HEK293 (cell line): ENCODE measurements at regions not wholly inside any gene's neighbourhood (a gene's known extent, or its start where the extent isn't known, plus 50 kb on each side); places are given as distances from the start of the nearest gene placed in this dataset.

Source experiments
- CTCF ChIA-PET: fragments of 350-600 bp; formaldehyde crosslinking; extraction: SDS; loops from one replicate; lab custom pipeline; 2021; ENCODE audit warnings: antibody characterized with exemption; lab: Yijun Ruan, JAX
- POLR2A ChIA-PET: fragments of 300-600 bp; formaldehyde crosslinking; extraction: SDS; loops from one replicate; lab custom pipeline; 2020; ENCODE audit warnings: antibody characterized with exemption, inconsistent platforms; lab: Yijun Ruan, JAX
- H3K27ac ChIP-seq: fragments of 200-500 bp; sonication (Bioruptor generic); 2 replicates; pipeline ENCODE4 v1.5.1; 2014; ENCODE audit warnings: low read depth, low read length, control low read depth, inconsistent platforms; ENCODE audit errors: extremely low read depth
- H3K36me3 ChIP-seq, 2 experiments: fragments of 200-500 bp in 1 of 2; sonication (Bioruptor generic) in 1 of 2; 1 replicate in 1 of 2; 2 replicates in 1 of 2; pipeline ENCODE4 v1.5.1; 2014 to 2017; ENCODE audit warnings: inconsistent platforms in 2 of 2, low read length in 2 of 2; ENCODE audit not compliant: control insufficient read depth in 2 of 2, insufficient read depth in 1 of 2
- H3K4me1 ChIP-seq: fragments of 200-500 bp; sonication (Bioruptor generic); 2 replicates; pipeline ENCODE4 v1.5.1; 2014; ENCODE audit warnings: mild to moderate bottlenecking, low read length, inconsistent platforms; ENCODE audit not compliant: control insufficient read depth, insufficient read depth
- H3K4me3 ChIP-seq: 2 replicates; pipeline ENCODE4 v1.5.1; 2011; ENCODE audit warnings: low read depth, mild to moderate bottlenecking, control low read depth, low read length, moderate library complexity
- H3K9me3 ChIP-seq: fragments of 200-500 bp; sonication (Bioruptor generic); 2 replicates; pipeline ENCODE4 v1.5.1; 2014; ENCODE audit warnings: low read depth, low read length, inconsistent platforms; ENCODE audit not compliant: control insufficient read depth, insufficient read depth
- GFI1B ChIP-seq: fragments of 450-650 bp; formaldehyde crosslinking; IDR thresholded peaks from 2 replicates; pipeline ENCODE4 v1.5.1; 2016; ENCODE audit warnings: missing biosample characterization, missing genetic modification characterization
- IKZF3 ChIP-seq: fragments of 450-650 bp; IDR thresholded peaks from 2 replicates; pipeline ENCODE4 v1.5.0; 2018; ENCODE audit warnings: missing biosample characterization, mild to moderate bottlenecking, missing genetic modification characterization, moderate library complexity
- YY1 ChIP-seq: fragments of 450-650 bp; formaldehyde crosslinking; IDR thresholded peaks from 2 replicates; pipeline ENCODE4 v1.5.1; 2018; ENCODE audit warnings: missing biosample characterization, missing genetic modification characterization
- ZBTB8A ChIP-seq: fragments of 450-650 bp; formaldehyde crosslinking; IDR thresholded peaks from 2 replicates; pipeline ENCODE4 v1.5.1; 2016; ENCODE audit warnings: missing biosample characterization, missing genetic modification characterization
- ZNF112 ChIP-seq: fragments of 450-650 bp; formaldehyde crosslinking; IDR thresholded peaks from 2 replicates; pipeline ENCODE4 v1.5.0; 2017; ENCODE audit warnings: missing biosample characterization, missing genetic modification characterization
- ZNF121 ChIP-seq: fragments of 450-650 bp; formaldehyde crosslinking; IDR thresholded peaks from 2 replicates; pipeline ENCODE4 v1.5.1; 2016; ENCODE audit warnings: missing biosample characterization, missing genetic modification characterization
- ZNF341 ChIP-seq: fragments of 450-650 bp; formaldehyde crosslinking; IDR thresholded peaks from 2 replicates; pipeline ENCODE4; 2016; ENCODE audit warnings: low read depth, missing biosample characterization, missing genetic modification characterization
- ZNF354C ChIP-seq: fragments of 450-650 bp; formaldehyde crosslinking; IDR thresholded peaks from 2 replicates; pipeline ENCODE4 v1.5.1; 2016; ENCODE audit warnings: missing biosample characterization, missing genetic modification characterization, low read depth, borderline replicate concordance
- ZNF426 ChIP-seq: fragments of 450-650 bp; formaldehyde crosslinking; IDR thresholded peaks from 2 replicates; pipeline ENCODE4 v1.5.1; 2017; ENCODE audit warnings: missing biosample characterization, missing genetic modification characterization, mild to moderate bottlenecking, inconsistent platforms, moderate library complexity
- ZNF777 ChIP-seq: fragments of 450-650 bp; formaldehyde crosslinking; IDR thresholded peaks from 2 replicates; pipeline ENCODE4 v1.5.1; 2017; ENCODE audit warnings: missing biosample characterization, missing genetic modification characterization, borderline replicate concordance
- ZNF830 ChIP-seq: fragments of 450-650 bp; IDR thresholded peaks from 2 replicates; pipeline ENCODE4 v1.5.0; 2018; ENCODE audit warnings: missing biosample characterization, missing genetic modification characterization, low read depth, mild to moderate bottlenecking, moderate library complexity
- TF ChIP-seq, protein P1 (sequence below): fragments of 450-650 bp; formaldehyde crosslinking; IDR thresholded peaks from 2 replicates; pipeline ENCODE4 v1.5.1; 2016; ENCODE audit warnings: missing biosample characterization, missing genetic modification characterization
- TF ChIP-seq, protein P2 (sequence below): fragments of 450-650 bp; formaldehyde crosslinking; IDR thresholded peaks from 2 replicates; pipeline ENCODE4 v1.5.1; 2016; ENCODE audit warnings: missing biosample characterization, missing genetic modification characterization
- TF ChIP-seq, protein P3 (sequence below): fragments of 450-650 bp; formaldehyde crosslinking; IDR thresholded peaks from 2 replicates; pipeline ENCODE4 v1.5.1; 2016; ENCODE audit warnings: missing biosample characterization, missing genetic modification characterization
- TF ChIP-seq, protein P4 (sequence below): fragments of 450-650 bp; formaldehyde crosslinking; IDR thresholded peaks from 2 replicates; pipeline ENCODE4; 2016; ENCODE audit warnings: missing biosample characterization, missing genetic modification characterization
- TF ChIP-seq, protein P5 (sequence below): fragments of 450-650 bp; formaldehyde crosslinking; IDR thresholded peaks from 2 replicates; pipeline ENCODE4 v1.5.1; 2016; ENCODE audit warnings: missing biosample characterization, missing genetic modification characterization

DNA sequence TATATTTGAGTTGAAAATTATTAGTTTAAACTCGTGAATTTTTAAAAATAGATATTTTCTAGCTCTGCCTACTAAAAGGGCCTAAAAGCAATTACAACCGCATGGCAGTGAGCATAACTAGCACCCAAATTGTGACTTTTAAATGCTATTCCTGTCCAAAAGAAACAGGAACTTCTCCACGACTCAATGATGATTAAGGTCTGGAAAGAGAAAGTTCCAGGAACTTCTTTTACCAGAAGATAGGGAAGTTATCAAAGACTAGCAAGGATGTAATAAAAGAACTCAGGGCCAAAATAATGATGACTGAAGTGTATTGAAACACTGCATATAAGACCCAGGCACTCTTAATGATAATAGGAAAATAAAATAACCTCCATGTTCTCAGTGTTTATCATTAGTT, 313.0 kb downstream of the PLPP3 start (continued):
- TF ChIP-seq, protein P1, sequence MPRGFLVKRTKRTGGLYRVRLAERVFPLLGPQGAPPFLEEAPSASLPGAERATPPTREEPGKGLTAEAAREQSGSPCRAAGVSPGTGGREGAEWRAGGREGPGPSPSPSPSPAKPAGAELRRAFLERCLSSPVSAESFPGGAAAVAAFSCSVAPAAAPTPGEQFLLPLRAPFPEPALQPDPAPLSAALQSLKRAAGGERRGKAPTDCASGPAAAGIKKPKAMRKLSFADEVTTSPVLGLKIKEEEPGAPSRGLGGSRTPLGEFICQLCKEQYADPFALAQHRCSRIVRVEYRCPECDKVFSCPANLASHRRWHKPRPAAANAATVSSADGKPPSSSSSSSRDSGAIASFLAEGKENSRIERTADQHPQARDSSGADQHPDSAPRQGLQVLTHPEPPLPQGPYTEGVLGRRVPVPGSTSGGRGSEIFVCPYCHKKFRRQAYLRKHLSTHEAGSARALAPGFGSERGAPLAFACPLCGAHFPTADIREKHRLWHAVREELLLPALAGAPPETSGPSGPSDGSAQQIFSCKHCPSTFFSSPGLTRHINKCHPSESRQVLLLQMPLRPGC, result no peak
- no peak for TF ChIP-seq YY1

DNA sequence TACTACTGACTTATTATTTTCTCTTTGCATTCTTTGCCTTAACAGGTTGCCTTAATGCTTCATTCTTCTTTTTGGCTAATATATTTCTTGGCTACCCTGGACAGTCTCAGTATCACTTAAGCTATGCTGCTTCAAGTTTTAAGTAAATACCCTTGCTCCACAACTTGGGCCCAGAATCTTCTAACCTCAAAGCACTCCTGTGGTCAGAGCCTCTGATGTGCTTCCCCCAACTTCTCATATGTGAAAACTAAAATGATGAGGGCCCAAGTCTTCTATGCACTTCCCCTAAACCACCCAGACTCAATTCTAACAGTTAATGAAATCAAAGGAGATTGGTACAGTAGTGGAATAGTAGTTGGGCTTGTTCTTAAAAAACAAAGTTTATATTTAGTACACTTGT, 314.1 kb downstream of the PLPP3 start:
- ChIA-PET POLR2A (no interaction called here), CTCF (no interaction called here)
- TF ChIP-seq IKZF3 (tag by site-specific recombination), result no peak
- TF ChIP-seq ZNF777 (tag by site-specific recombination), result no peak
- no peak for TF ChIP-seq ZNF830
- no peak for TF ChIP-seq ZNF426
- no peak for TF ChIP-seq ZNF121 (tag by site-specific recombination)
- TF ChIP-seq, protein P2, sequence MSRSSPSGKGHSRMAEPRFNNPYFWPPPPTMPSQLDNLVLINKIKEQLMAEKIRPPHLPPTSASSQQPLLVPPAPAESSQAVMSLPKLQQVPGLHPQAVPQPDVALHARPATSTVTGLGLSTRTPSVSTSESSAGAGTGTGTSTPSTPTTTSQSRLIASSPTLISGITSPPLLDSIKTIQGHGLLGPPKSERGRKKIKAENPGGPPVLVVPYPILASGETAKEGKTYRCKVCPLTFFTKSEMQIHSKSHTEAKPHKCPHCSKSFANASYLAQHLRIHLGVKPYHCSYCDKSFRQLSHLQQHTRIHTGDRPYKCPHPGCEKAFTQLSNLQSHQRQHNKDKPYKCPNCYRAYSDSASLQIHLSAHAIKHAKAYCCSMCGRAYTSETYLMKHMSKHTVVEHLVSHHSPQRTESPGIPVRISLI (tag by site-specific recombination), result no peak
- no peak for TF ChIP-seq ZNF354C (tag by site-specific recombination)
- TF ChIP-seq, protein P3, sequence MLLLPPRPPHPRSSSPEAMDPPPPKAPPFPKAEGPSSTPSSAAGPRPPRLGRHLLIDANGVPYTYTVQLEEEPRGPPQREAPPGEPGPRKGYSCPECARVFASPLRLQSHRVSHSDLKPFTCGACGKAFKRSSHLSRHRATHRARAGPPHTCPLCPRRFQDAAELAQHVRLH (tag by site-specific recombination), result no peak
- TF ChIP-seq, protein P4, sequence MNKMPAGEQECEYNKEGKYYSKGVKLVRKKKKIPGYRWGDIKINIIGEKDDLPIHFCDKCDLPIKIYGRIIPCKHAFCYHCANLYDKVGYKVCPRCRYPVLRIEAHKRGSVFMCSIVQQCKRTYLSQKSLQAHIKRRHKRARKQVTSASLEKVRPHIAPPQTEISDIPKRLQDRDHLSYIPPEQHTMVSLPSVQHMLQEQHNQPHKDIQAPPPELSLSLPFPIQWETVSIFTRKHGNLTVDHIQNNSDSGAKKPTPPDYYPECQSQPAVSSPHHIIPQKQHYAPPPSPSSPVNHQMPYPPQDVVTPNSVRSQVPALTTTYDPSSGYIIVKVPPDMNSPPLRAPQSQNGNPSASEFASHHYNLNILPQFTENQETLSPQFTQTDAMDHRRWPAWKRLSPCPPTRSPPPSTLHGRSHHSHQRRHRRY, result no peak

DNA sequence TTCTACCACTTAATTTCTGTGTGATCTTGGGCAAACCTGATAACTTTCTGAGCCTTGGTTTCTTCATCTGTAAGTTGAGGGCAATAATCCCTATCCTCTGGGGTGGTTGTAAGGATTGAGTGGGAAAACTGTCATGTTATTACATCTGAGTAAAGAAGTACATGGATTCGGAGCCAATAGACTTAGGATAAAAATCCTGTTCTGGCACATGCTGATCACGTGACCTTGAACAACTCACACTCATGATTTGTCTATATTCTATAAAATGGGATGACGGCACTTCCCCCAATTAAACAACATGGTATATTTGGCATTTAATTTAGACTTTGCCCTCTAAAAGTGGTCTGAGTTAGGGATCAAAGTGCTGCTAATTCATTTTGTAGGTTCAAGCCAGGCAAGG, 315.5 kb downstream of the PLPP3 start:
- no peaks in the 10 kb centered on the region for H3K4me1 ChIP-seq
- ChIA-PET CTCF (no interaction called here), POLR2A (no interaction called here)
- H3K27ac ChIP-seq, result no peak overlapping the region
- TF ChIP-seq ZNF112 (tag by site-specific recombination) (no peak), ZBTB8A (tag by site-specific recombination) (no peak), GFI1B (tag by site-specific recombination) (no peak), ZNF341 (tag by site-specific recombination) (no peak)
- TF ChIP-seq, protein P5, sequence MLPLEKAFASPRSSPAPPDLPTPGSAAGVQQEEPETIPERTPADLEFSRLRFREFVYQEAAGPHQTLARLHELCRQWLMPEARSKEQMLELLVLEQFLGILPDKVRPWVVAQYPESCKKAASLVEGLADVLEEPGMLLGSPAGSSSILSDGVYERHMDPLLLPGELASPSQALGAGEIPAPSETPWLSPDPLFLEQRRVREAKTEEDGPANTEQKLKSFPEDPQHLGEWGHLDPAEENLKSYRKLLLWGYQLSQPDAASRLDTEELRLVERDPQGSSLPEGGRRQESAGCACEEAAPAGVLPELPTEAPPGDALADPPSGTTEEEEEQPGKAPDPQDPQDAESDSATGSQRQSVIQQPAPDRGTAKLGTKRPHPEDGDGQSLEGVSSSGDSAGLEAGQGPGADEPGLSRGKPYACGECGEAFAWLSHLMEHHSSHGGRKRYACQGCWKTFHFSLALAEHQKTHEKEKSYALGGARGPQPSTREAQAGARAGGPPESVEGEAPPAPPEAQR (tag by site-specific recombination), result no peak
- TF ChIP-seq, protein P2 (tag by site-specific recombination), result no peak
- no peaks in the 10 kb centered on the region for H3K9me3 ChIP-seq
- no peaks in the 10 kb centered on the region for H3K36me3 ChIP-seq
- no peak overlapping the region for H3K4me3 ChIP-seq

More for the DNA sequence above, 314.1 kb downstream of the PLPP3 start:
- Histone ChIP-seq H3K4me3 (no peak overlapping the region), H3K4me1 (no peaks in the 10 kb centered on the region), H3K9me3 (no peaks in the 10 kb centered on the region), H3K27ac (no peak overlapping the region), H3K36me3 (no peaks in the 10 kb centered on the region)
